HepG2 (cell line): ENCODE measurements at regions not wholly inside any gene's neighbourhood (a gene's known extent, or its start where the extent isn't known, plus 50 kb on each side); places are given as distances from the start of the nearest gene placed in this dataset.

Experiments used
- ATAC-seq: fragments of 200-7000 bp; cut with Tn5 transposase; 3 replicates; pipeline ENCODE4 v1.9.1; 2020; ENCODE audit warnings: mild to moderate bottlenecking, moderate library complexity
- BruUV-seq: library from RNA; stranded (reverse); fragments of 400-500 nt; replicated peaks from 2 replicates; lab custom pipeline; 2021; lab: Mats Ljungman, UMichigan
- CTCF ChIA-PET: fragments of 300-600 bp; formaldehyde crosslinking; extraction: SDS; loops from one replicate; lab custom pipeline; 2021; ENCODE audit warnings: low total read pairs, inconsistent platforms, low intra/inter-chr PET ratio; lab: Yijun Ruan, JAX
- POLR2A ChIA-PET: fragments of 350-600 bp; sonication (Branson Sonifier 250); formaldehyde crosslinking; loops from one replicate; lab custom pipeline; 2020; ENCODE audit warnings: antibody characterized with exemption, inconsistent platforms; lab: Yijun Ruan, JAX
- DNase-seq: peaks from one replicate; pipeline ENCODE4 v3.0.0-alpha.2; 2015; ENCODE audit warnings: low spot score
- FAIRE-seq: peaks from 3 replicates; lab custom pipeline; 2011; peaks lifted over from hg19 to GRCh38; lab: Jason Lieb, UNC
- H2AFZ ChIP-seq: one replicate; pipeline ENCODE4 v1.6.1; 2011; ENCODE audit warnings: low read length, inconsistent platforms
- H3K27ac ChIP-seq: fragments of 300-600 bp; 3 replicates; pipeline ENCODE4 v1.8.0; 2011; ENCODE audit warnings: mixed run types, mild to moderate bottlenecking, mixed read lengths, low read length, inconsistent platforms; ENCODE audit not compliant: insufficient read depth; ENCODE audit errors: extremely low read length
- H3K27me3 ChIP-seq, 2 experiments: fragments of 200-600 bp in 1 of 2; 2 replicates in 1 of 2; 3 replicates in 1 of 2; pipeline versions ENCODE4 v1.6.0 to v1.8.0; 2011; ENCODE audit warnings: low read length in 2 of 2, mild to moderate bottlenecking in 2 of 2, moderate library complexity in 2 of 2, inconsistent platforms in 1 of 2; ENCODE audit not compliant: insufficient read depth in 2 of 2, control insufficient read depth in 1 of 2
- H3K36me3 ChIP-seq, 2 experiments: fragments of 200-600 bp in 1 of 2; replicated peaks in 1 of 2; 2 replicates in 1 of 2; 3 replicates in 1 of 2; pipeline versions ENCODE4 v1.5.1 to v1.8.0; 2011; ENCODE audit warnings: low read length in 2 of 2, inconsistent platforms in 1 of 2; ENCODE audit not compliant: insufficient read depth in 2 of 2, control insufficient read depth in 1 of 2
- H3K4me1 ChIP-seq: 2 replicates; pipeline ENCODE4 v1.5.1; 2012; ENCODE audit warnings: low read length, inconsistent platforms; ENCODE audit not compliant: insufficient read depth
- H3K4me2 ChIP-seq: 2 replicates; pipeline ENCODE4 v1.6.0; 2011; ENCODE audit warnings: low read depth, low read length, inconsistent platforms
- H3K4me3 ChIP-seq, 3 experiments: fragments of 200-600 bp in 1 of 3; sonication (generic), shearing (Covaris generic) in 1 of 3; replicated peaks in 1 of 3; 2 replicates each; pipeline ENCODE4 v1.5.1; 2011 to 2016; ENCODE audit warnings: low read length in 3 of 3, inconsistent platforms in 2 of 3, low read depth in 2 of 3, mild to moderate bottlenecking in 2 of 3, control low read depth in 1 of 3, mixed read lengths in 1 of 3; ENCODE audit not compliant: insufficient read depth in 1 of 3
- H3K79me2 ChIP-seq: one replicate; pipeline ENCODE4 v1.6.1; 2011; ENCODE audit warnings: low read length, inconsistent platforms; ENCODE audit not compliant: insufficient read depth
- H3K9ac ChIP-seq: 2 replicates; pipeline ENCODE4 v1.6.0; 2011; ENCODE audit warnings: mild to moderate bottlenecking, low read depth, low read length, inconsistent platforms; ENCODE audit not compliant: insufficient read depth
- H3K9me3 ChIP-seq: 2 replicates; pipeline ENCODE4 v1.5.1; 2012; ENCODE audit warnings: mild to moderate bottlenecking, low read length
- H4K20me1 ChIP-seq: 2 replicates; pipeline ENCODE4 v1.6.0; 2011; ENCODE audit warnings: inconsistent platforms, mild to moderate bottlenecking, low read length, moderate library complexity; ENCODE audit not compliant: insufficient read depth
- CREBL2 ChIP-seq: sonication (generic); formaldehyde crosslinking; IDR thresholded peaks from 2 replicates; pipeline ENCODE4 v1.8.1; 2023; ENCODE audit warnings: missing genetic modification reagents, mild to moderate bottlenecking, borderline replicate concordance
- HNRNPL ChIP-seq: fragments of 200-400 bp; formaldehyde crosslinking; IDR thresholded peaks from 2 replicates; pipeline ENCODE4 v1.6.1; 2017; ENCODE audit warnings: mild to moderate bottlenecking, low read depth, low read length
- MATR3 ChIP-seq: sonication (generic); formaldehyde crosslinking; IDR thresholded peaks from 2 replicates; pipeline ENCODE4 v1.4.0; 2020; ENCODE audit warnings: missing genetic modification reagents
- MXI1 ChIP-seq: IDR thresholded peaks from 3 replicates; pipeline ENCODE4 v1.6.1; 2012; ENCODE audit warnings: low read depth, low read length, inconsistent platforms, borderline replicate concordance
- NFKBIZ ChIP-seq: IDR thresholded peaks from 2 replicates; pipeline ENCODE4 v1.6.1; 2018; ENCODE audit warnings: missing genetic modification reagents, missing compliant biosample characterization
- NKX3-1 ChIP-seq: sonication (generic); formaldehyde crosslinking; IDR thresholded peaks from 2 replicates; pipeline ENCODE4 v1.5.0; 2020; ENCODE audit warnings: missing genetic modification reagents
- ZBTB25 ChIP-seq: IDR thresholded peaks from 2 replicates; pipeline ENCODE4 v1.6.1; 2018; ENCODE audit warnings: missing genetic modification reagents
- ZNF30 ChIP-seq: sonication (generic); formaldehyde crosslinking; IDR thresholded peaks from 2 replicates; pipeline ENCODE4 v1.5.0; 2020; ENCODE audit warnings: mild to moderate bottlenecking, missing genetic modification reagents
- ZNF556 ChIP-seq: sonication (generic); formaldehyde crosslinking; IDR thresholded peaks from 2 replicates; pipeline ENCODE4 v1.4.0; 2020; ENCODE audit warnings: mild to moderate bottlenecking, missing genetic modification reagents, borderline replicate concordance
- ZSCAN31 ChIP-seq: sonication (generic); formaldehyde crosslinking; IDR thresholded peaks from 2 replicates; pipeline ENCODE4 v1.5.0; 2020; ENCODE audit warnings: low read depth, mild to moderate bottlenecking, missing genetic modification reagents
- WGBS: methylation state at CpG from one replicate; pipeline ENCODE4 v1.1.6; 2017; ENCODE audit warnings: low lambda C conversion rate; 5-methylcytosine and 5-hydroxymethylcytosine counted together
- in situ Hi-C: cut with HindIII; loops from 2 replicates; pipeline ENCODE4 v1.10.0; 2017; ENCODE audit warnings: low pct_unique_long_range_greater_than_20kb; ENCODE audit not compliant: extremely low pct_ligation_motif_present
- intact Hi-C: fragments of 100-400 bp; cut with micrococcal nuclease; formaldehyde crosslinking; loops from one replicate; pipeline ENCODE4 v1.10.0; 2022; ENCODE audit not compliant: unreplicated experiment
- TF ChIP-seq, protein P1 (sequence below): sonication (generic); formaldehyde crosslinking; IDR thresholded peaks from 2 replicates; pipeline ENCODE4 v1.5.0; 2020; ENCODE audit warnings: missing genetic modification reagents

DNA sequence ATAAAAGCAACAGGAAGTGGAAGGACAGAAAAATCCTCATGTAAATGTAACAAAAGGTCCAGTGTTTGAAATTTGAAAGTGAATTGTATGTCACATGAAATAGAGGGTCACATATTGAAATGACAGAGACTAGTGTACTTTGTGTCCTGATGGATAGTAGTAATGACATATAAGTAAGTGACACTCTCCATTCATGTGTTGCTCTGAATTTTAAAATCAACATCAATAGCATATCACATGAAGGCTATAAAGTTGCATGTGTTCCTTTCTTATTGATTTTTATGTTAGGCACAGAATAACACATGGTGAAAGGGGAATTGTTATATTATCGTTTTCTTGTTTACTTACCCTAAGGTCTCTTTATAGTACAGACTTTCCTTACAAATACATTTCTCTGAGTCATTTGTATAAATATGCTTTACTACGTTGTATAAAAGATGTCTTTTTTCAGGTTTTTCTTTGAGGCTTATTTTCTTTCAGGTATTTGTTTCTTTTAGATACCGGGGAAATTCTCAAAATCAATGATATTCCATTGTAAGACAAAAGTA, 104.6 kb upstream of the CACNA2D1 start:
- ATAC-seq (no peak), DNase-seq (no peak)

More for the DNA sequence above, 104.6 kb upstream of the CACNA2D1 start:
- Histone ChIP-seq H3K36me3 (no peaks in the 10 kb centered on the region), H3K4me2 (no peak overlapping the region), H3K27me3 (no peaks in the 10 kb centered on the region), H3K4me1 (no peaks in the 10 kb centered on the region), H3K79me2 (no peaks in the 10 kb centered on the region), H3K4me3 (no peak overlapping the region), H3K9ac (no peak overlapping the region)
- intact Hi-C loops (no loop called here), in situ Hi-C loops (no loop called here)
- CTCF ChIA-PET = no interaction called here
- POLR2A ChIA-PET = no interaction called here
- FAIRE-seq = no peak
- WGBS = 2% methylated on average over 3 of the region's 3 CpGs
- BruUV-seq = no TSS peak
- TF ChIP-seq NFKBIZ (CRISPR knock-in tag) = no peak
- TF ChIP-seq, protein P1, sequence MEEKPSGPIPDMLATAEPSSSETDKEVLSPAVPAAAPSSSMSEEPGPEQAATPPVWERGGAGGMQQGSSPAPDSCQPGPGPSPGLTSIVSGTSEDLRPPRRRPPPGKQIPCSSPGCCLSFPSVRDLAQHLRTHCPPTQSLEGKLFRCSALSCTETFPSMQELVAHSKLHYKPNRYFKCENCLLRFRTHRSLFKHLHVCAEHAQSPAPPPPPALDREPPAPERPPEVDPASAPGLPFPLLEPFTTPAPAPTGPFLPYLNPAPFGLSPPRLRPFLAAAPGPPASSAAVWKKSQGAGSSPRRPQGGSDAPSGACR (CRISPR knock-in tag) = no peak
- TF ChIP-seq MATR3 (CRISPR knock-in tag) = no peak
- no peak for TF ChIP-seq HNRNPL
- no peak for TF ChIP-seq ZNF556 (CRISPR knock-in tag)
- TF ChIP-seq MXI1 = no peak
- TF ChIP-seq ZNF30 (CRISPR knock-in tag) = no peak
- TF ChIP-seq CREBL2 (CRISPR knock-in tag) = no peak
- TF ChIP-seq ZBTB25 = no peak
- no peak for TF ChIP-seq ZSCAN31 (CRISPR knock-in tag)
- TF ChIP-seq NKX3-1 (CRISPR knock-in tag) = no peak
- TF ChIP-seq, all 625 proteins: peak for 0
- Histone ChIP-seq H3K9me3 (no peaks in the 10 kb centered on the region), H2AFZ (no peak overlapping the region), H4K20me1 (no peaks in the 10 kb centered on the region), H3K27ac (no peak overlapping the region)
